GM18870 (cell line): ENCODE measurements at regions not wholly inside any gene's neighbourhood (a gene's known extent, or its start where the extent isn't known, plus 50 kb on each side); places are given as distances from the start of the nearest gene placed in this dataset.
"Not testable (repeated sequence)": the region's sequence is repeated elsewhere in the genome, so short reads cannot be mapped to it uniquely, and the experiment has no call there.

Source experiments
- ATAC-seq: cut with Tn5 transposase; IDR thresholded peaks from one replicate; pipeline ENCODE4 v1.9.1; 2021; ENCODE audit warnings: moderate library complexity; ENCODE audit not compliant: unreplicated experiment

- no peak for ATAC-seq
These were observed 86.3 kb upstream of the CNIH3 start for GRCh38 chr1:224529844-224530243.

- ATAC-seq, result no peak
These were observed 82.6 kb upstream of the CNIH3 start for GRCh38 chr1:224533517-224533916.

- ATAC-seq, result no peak
These were observed 81.4 kb upstream of the CNIH3 start for GRCh38 chr1:224534731-224535130.

GRCh38 chr1:224535641-224536040, 80.5 kb upstream of the CNIH3 start:
- ATAC-seq, result no peak

GRCh38 chr1:224539971-224540370, 76.1 kb upstream of the CNIH3 start:
- no peak for ATAC-seq

- no peak for ATAC-seq
These were observed 75.6 kb upstream of the CNIH3 start for GRCh38 chr1:224540535-224540934.

- no peak for ATAC-seq
These were observed 74.9 kb upstream of the CNIH3 start for GRCh38 chr1:224541072-224541790.

GRCh38 chr1:224541901-224542630, 74.1 kb upstream of the CNIH3 start:
- no peak for ATAC-seq

- no peak for ATAC-seq
These were observed 73.2 kb upstream of the CNIH3 start for GRCh38 chr1:224542783-224543440.

GRCh38 chr1:224543453-224543852, 72.7 kb upstream of the CNIH3 start:
- ATAC-seq, result no peak

- no peak for ATAC-seq
These were observed 71.6 kb upstream of the CNIH3 start for GRCh38 chr1:224544346-224545110.

- ATAC-seq, result no peak
These were observed 70.5 kb upstream of the CNIH3 start for GRCh38 chr1:224545571-224545970.

GRCh38 chr1:224548676-224549075, 67.4 kb upstream of the CNIH3 start:
- no peak for ATAC-seq

- not testable (repeated sequence) for ATAC-seq
These were observed 64.9 kb upstream of the CNIH3 start for GRCh38 chr1:224551189-224551588.

GRCh38 chr1:224554056-224554455, 62.1 kb upstream of the CNIH3 start:
- ATAC-seq, result no peak

- no peak for ATAC-seq
These were observed 61.4 kb upstream of the CNIH3 start for GRCh38 chr1:224554620-224555259.

GRCh38 chr1:224558904-224559303, 57.2 kb upstream of the CNIH3 start:
- no peak for ATAC-seq

GRCh38 chr1:224559981-224560728, 56.0 kb upstream of the CNIH3 start:
- ATAC-seq, result no peak

GRCh38 chr1:224562881-224563280, 53.2 kb upstream of the CNIH3 start:
- not testable (repeated sequence) for ATAC-seq

- no peak for ATAC-seq
These were observed 52.5 kb upstream of the CNIH3 start for GRCh38 chr1:224563666-224564065.
